HEK293 (cell line): ENCODE measurements at regions not wholly inside any gene's neighbourhood (a gene's known extent, or its start where the extent isn't known, plus 50 kb on each side); places are given as distances from the start of the nearest gene placed in this dataset.

Source experiments
- HOXA7 ChIP-seq: sonication (generic); formaldehyde crosslinking; IDR thresholded peaks from 2 replicates; pipeline ENCODE4 v1.8.1; 2022; ENCODE audit warnings: missing genetic modification reagents, borderline replicate concordance
- KLF16 ChIP-seq: fragments of 450-650 bp; formaldehyde crosslinking; IDR thresholded peaks from 2 replicates; pipeline ENCODE4 v1.5.1; 2017; ENCODE audit warnings: missing biosample characterization, missing genetic modification characterization
- TCF7L2 ChIP-seq: IDR thresholded peaks from 2 replicates; pipeline ENCODE4 v1.6.1; 2011; ENCODE audit warnings: low read depth, mild to moderate bottlenecking, inconsistent platforms, low read length, moderate library complexity, borderline replicate concordance
- TRIM28 ChIP-seq: IDR thresholded peaks from 2 replicates; pipeline ENCODE4 v1.6.1; 2011; ENCODE audit warnings: low read length, control low read depth, borderline replicate concordance
- ZNF140 ChIP-seq: fragments of 450-650 bp; formaldehyde crosslinking; IDR thresholded peaks from 2 replicates; pipeline ENCODE4 v1.5.1; 2016; ENCODE audit warnings: missing biosample characterization, missing genetic modification characterization
- ZNF214 ChIP-seq: fragments of 450-650 bp; formaldehyde crosslinking; IDR thresholded peaks from 2 replicates; pipeline ENCODE4 v1.5.1; 2017; ENCODE audit warnings: missing biosample characterization, mild to moderate bottlenecking, missing genetic modification characterization, borderline replicate concordance
- ZNF350 ChIP-seq: fragments of 450-650 bp; formaldehyde crosslinking; IDR thresholded peaks from 2 replicates; pipeline ENCODE4 v1.5.0; 2017; ENCODE audit warnings: missing biosample characterization, mild to moderate bottlenecking, missing genetic modification characterization
- TF ChIP-seq, protein P1 (sequence below): fragments of 450-650 bp; formaldehyde crosslinking; IDR thresholded peaks from 2 replicates; pipeline ENCODE4 v1.5.1; 2016; ENCODE audit warnings: missing biosample characterization, missing genetic modification characterization

- TF ChIP-seq, protein P1, sequence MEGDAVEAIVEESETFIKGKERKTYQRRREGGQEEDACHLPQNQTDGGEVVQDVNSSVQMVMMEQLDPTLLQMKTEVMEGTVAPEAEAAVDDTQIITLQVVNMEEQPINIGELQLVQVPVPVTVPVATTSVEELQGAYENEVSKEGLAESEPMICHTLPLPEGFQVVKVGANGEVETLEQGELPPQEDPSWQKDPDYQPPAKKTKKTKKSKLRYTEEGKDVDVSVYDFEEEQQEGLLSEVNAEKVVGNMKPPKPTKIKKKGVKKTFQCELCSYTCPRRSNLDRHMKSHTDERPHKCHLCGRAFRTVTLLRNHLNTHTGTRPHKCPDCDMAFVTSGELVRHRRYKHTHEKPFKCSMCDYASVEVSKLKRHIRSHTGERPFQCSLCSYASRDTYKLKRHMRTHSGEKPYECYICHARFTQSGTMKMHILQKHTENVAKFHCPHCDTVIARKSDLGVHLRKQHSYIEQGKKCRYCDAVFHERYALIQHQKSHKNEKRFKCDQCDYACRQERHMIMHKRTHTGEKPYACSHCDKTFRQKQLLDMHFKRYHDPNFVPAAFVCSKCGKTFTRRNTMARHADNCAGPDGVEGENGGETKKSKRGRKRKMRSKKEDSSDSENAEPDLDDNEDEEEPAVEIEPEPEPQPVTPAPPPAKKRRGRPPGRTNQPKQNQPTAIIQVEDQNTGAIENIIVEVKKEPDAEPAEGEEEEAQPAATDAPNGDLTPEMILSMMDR (tag by site-specific recombination) = no peak
- TF ChIP-seq ZNF214 (tag by site-specific recombination) (no peak), ZNF140 (tag by site-specific recombination) (no peak), HOXA7 (no peak), TCF7L2 (no peak), KLF16 (no peak), ZNF350 (tag by site-specific recombination) (no peak), TRIM28 (no peak)
Observed at GRCh38 chr2:2851316-2851715, 520.2 kb upstream of the MYT1L start.
